HG02970 (cell line): ENCODE measurements at regions not wholly inside any gene's neighbourhood (a gene's known extent, or its start where the extent isn't known, plus 50 kb on each side); places are given as distances from the start of the nearest gene placed in this dataset.

ENCODE experiments used
- ATAC-seq: cut with Tn5 transposase; IDR thresholded peaks from one replicate; pipeline ENCODE4 v1.9.1; 2021; ENCODE audit warnings: mild to moderate bottlenecking, moderate library complexity, moderate number of reproducible peaks; ENCODE audit not compliant: unreplicated experiment, low FRiP score

- no peak for ATAC-seq
These were observed 363.7 kb downstream of the CSNK1G3 start for GRCh38 chr5:123875561-123876275.

GRCh38 chr5:123874600-123875201 is 362.7 kb downstream of the CSNK1G3 start:
- ATAC-seq = no peak

- no peak for ATAC-seq
These were observed 361.9 kb downstream of the CSNK1G3 start for GRCh38 chr5:123873846-123874245.

GRCh38 chr5:123871373-123871772 is 359.4 kb downstream of the CSNK1G3 start:
- no peak for ATAC-seq

- ATAC-seq = no peak
These were observed 356.9 kb downstream of the CSNK1G3 start for GRCh38 chr5:123868881-123869280.

GRCh38 chr5:123868267-123868666 is 356.3 kb downstream of the CSNK1G3 start:
- no peak for ATAC-seq

GRCh38 chr5:123865641-123866040 is 353.7 kb downstream of the CSNK1G3 start:
- ATAC-seq = no peak

GRCh38 chr5:123864578-123864977 is 352.6 kb downstream of the CSNK1G3 start:
- no peak for ATAC-seq

GRCh38 chr5:123858938-123859337 is 347.0 kb downstream of the CSNK1G3 start:
- ATAC-seq = no peak

GRCh38 chr5:123856766-123857165 is 344.8 kb downstream of the CSNK1G3 start:
- ATAC-seq = no peak

GRCh38 chr5:123855609-123856008 is 343.6 kb downstream of the CSNK1G3 start:
- no peak for ATAC-seq

- ATAC-seq = no peak
These were observed 333.6 kb downstream of the CSNK1G3 start for GRCh38 chr5:123845356-123846100.

- no peak for ATAC-seq
These were observed 332.9 kb downstream of the CSNK1G3 start for GRCh38 chr5:123844873-123845272.

- no peak for ATAC-seq
These were observed 323.4 kb downstream of the CSNK1G3 start for GRCh38 chr5:123835421-123835820.

GRCh38 chr5:123830575-123830974 is 318.6 kb downstream of the CSNK1G3 start:
- no peak for ATAC-seq

- ATAC-seq = no peak
These were observed 315.8 kb downstream of the CSNK1G3 start for GRCh38 chr5:123827811-123828210.

- no peak for ATAC-seq
These were observed 307.9 kb downstream of the CSNK1G3 start for GRCh38 chr5:123819833-123820232.

- no peak for ATAC-seq
These were observed 307.4 kb downstream of the CSNK1G3 start for GRCh38 chr5:123819386-123819785.

GRCh38 chr5:123817267-123817666 is 305.3 kb downstream of the CSNK1G3 start:
- ATAC-seq = no peak

GRCh38 chr5:123814801-123815470 is 303.0 kb downstream of the CSNK1G3 start:
- no peak for ATAC-seq
